ENCODE measurements at regions not wholly inside any gene's neighbourhood (a gene's known extent, or its start where the extent isn't known, plus 50 kb on each side); places are given as distances from the start of the nearest gene placed in this dataset.

GRCh38 chr6:106892186-106892585 is 82.3 kb downstream of the CD24 start:
- TF ChIP-seq, protein P1, sequence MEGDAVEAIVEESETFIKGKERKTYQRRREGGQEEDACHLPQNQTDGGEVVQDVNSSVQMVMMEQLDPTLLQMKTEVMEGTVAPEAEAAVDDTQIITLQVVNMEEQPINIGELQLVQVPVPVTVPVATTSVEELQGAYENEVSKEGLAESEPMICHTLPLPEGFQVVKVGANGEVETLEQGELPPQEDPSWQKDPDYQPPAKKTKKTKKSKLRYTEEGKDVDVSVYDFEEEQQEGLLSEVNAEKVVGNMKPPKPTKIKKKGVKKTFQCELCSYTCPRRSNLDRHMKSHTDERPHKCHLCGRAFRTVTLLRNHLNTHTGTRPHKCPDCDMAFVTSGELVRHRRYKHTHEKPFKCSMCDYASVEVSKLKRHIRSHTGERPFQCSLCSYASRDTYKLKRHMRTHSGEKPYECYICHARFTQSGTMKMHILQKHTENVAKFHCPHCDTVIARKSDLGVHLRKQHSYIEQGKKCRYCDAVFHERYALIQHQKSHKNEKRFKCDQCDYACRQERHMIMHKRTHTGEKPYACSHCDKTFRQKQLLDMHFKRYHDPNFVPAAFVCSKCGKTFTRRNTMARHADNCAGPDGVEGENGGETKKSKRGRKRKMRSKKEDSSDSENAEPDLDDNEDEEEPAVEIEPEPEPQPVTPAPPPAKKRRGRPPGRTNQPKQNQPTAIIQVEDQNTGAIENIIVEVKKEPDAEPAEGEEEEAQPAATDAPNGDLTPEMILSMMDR (IDR thresholded peaks at IDR 0.05; ENCODE audit: insufficient read depth, low read length, poor library complexity, severe bottlenecking): no peak
- no peak for TF ChIP-seq EZH2phosphoT487 (conservative IDR thresholded peaks at IDR 0.05; ENCODE audit: low read length)

Data from SU-DHL-6 (cell line).